HG03045 (cell line): ENCODE measurements at regions not wholly inside any gene's neighbourhood (a gene's known extent, or its start where the extent isn't known, plus 50 kb on each side); places are given as distances from the start of the nearest gene placed in this dataset.

Experiments
- ATAC-seq: cut with Tn5 transposase; IDR thresholded peaks from one replicate; pipeline ENCODE4 v1.9.1; 2021; ENCODE audit warnings: mild to moderate bottlenecking, moderate library complexity; ENCODE audit not compliant: unreplicated experiment

DNA sequence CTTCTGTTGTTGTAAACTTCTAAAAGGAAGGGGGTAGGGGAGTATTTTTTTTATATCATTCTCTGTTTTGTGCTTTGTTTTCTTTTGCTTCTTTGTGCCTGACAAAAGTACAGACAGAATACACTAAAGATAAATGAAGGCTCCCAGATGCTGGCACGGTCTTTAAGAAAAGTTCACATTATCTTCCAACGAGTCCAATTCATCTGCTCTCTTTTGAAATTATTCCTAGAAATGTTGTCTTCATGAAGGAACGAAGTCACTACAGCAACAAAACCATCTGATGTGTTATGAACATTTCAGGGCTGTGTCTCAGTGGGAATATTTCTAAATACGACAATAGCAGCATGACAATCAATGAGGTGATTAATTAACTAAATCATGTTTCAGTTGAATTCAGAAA is 813.8 kb upstream of the HTR2C start:
- ATAC-seq = no peak

DNA sequence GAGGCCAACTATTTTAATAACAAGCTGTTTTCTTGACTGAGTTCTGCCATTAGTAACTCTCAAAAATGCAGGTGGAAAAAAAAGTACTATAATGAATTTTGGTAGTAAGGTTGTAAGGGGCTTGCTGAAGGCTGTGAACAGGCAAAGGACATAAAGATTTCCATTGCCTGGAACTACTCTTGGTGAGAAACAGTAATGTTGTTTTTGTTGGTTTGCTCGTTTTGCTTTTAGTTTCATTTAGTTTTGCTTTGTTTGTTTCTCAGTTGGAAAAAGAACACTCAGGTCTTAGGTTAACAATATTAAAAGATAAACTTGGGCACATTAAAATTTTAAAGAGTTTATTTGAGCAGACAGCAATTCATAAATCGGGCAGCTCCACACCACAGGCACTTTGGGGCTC is 824.5 kb upstream of the HTR2C start:
- no peak for ATAC-seq

DNA sequence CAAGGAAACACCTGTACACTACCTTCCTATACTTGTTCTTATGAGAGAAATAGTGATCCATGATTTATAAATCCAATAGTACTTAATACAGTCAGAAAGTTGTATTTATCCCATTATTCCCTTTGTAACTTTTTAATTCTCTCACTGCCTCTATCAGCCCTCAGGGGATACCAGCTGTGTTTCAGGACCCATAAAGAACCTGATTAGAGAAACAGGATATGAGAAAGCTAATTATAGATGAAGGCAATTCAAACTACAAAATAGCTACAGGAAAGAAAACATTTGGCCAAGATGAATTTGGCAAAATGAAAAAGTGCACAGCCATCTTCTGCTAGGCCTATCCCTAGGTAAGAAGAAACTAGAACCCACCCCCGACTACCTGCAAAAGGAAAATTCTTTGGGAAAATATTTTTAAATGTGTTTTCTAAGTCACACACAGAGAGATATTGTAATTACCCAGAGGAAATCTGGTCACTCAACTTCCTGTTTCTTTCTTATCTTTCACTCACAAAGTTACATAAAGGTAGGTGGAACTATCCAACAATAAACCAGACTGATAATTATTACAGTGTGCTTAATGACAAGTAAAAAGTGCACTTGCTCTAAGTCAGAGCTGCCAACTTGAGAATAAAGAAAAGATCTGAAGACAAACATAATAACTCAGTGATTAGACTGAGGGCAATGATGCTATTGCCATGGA is 836.5 kb upstream of the HTR2C start:
- no peak for ATAC-seq

GRCh38 chrX:113743069-113743468 is 840.8 kb upstream of the HTR2C start:
- ATAC-seq = peak; percentile 62

GRCh38 chrX:113741744-113742143 is 842.1 kb upstream of the HTR2C start:
- no peak for ATAC-seq

DNA sequence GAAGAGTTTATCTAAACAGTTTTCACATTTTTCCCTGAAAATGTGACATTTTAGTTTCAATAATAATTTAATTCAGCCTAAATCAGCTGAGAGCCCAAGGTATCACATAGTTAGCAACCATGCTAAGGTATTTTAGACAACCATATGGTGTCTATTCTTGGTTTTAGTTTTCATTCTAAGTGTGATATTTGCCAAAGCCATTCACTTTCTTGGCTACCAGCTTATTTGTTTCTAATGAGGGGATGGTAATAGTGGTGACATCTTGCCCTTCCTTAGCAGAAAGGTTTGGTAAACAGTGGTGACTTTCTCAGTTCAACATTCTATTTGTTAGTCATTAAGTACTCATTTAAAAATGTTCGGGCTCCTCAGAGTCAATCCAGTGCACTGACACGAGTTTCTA is 854.9 kb upstream of the HTR2C start:
- no peak for ATAC-seq

GRCh38 chrX:113726898-113727297 is 857.0 kb upstream of the HTR2C start:
- ATAC-seq = no peak

DNA sequence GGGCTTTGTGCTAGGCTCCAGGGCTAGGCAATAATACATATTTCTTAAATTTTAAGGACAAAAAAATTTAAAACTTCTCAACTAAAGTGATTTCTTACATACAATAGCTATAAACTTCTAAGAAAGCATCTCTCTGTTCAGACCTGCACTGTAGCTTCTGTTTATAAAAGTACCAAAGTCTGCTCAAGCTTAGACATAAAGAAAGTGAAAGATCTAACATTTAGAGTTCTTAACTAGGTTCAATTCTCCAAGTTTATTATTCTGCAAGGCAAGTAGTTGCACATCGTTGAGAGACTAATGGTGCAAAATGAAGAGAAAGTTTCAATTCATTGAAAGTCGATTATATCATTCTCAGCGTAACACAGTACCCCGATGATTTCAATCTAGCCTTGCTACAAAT is 857.4 kb upstream of the HTR2C start:
- ATAC-seq = no peak

DNA sequence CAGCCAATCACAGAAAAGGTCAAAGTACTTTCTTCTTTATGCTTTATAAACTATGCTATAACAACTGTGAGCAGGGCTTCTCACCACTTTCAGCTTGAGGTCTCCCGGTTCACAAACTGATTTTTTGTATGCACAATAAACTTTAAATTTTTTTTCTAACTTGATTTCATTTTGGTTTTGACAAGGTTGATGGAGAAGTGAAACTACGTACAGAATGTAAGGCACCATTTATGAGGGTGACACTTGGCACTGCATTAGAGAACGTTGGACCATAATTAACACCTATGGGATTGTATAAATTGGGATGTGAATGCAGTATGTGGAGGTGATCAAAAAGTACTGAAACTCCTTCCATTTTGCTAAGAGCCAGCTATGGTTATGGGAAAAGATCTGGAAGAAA is 857.9 kb upstream of the HTR2C start:
- ATAC-seq = no peak

DNA sequence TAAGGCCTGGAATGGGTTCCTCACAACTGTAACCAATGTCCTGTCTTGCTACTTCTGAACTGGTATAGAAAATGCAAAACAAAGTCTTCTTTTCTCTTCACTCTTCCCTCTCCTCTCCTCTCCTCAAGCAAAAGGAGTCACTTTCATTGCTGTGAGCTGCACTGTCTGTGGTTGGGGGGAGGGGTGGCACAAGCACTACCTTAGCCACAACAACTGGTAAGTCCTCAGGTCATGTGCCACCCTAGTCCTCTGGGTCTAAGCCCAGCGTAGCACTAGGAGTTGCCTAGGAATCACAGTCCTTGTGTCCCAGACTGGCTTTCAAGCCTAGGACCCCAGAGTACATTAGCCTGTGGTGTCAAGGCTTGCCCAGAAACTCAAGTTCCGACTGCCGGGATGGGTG is 859.3 kb upstream of the AMOT start:
- ATAC-seq = no peak

DNA sequence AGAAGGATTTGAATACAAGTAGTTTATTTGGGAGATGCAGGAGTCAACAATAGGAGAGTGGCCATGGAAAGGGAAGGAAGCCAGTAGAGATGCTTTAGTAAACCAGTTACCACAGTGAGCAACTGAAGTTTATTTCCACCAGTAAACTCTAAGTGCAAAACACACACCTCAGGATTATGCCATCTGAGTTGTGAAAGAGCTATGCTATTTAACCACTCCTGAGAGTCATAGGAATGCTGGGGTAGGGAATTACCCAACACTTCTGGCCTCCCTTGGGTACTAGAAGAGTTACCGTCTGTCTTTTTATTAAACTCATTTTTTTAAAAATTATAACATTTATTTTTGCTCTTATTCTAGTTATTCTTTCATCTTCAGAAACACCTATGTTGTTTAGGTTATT is 834.6 kb upstream of the AMOT start:
- no peak for ATAC-seq

DNA sequence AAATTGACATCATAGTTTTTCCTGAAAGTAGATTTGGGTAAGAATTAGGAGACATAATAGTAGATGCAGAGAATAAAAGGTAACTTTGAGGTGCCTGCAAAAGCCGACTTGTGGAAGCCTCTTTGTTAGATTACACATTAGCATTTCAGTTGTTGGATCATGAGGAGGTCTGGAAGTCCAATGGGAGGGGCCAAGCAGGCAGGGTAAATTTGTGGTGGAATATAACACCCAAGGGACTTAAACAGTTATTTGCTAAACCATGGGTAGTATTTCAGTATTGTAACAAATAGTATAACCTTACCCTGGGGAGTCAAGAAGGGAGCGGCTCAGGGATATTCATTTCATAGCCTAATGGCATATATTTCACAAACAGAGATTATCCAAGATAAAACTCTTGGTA is 810.7 kb upstream of the AMOT start:
- no peak for ATAC-seq

GRCh38 chrX:113644426-113644825 is 803.8 kb upstream of the AMOT start:
- no peak for ATAC-seq

DNA sequence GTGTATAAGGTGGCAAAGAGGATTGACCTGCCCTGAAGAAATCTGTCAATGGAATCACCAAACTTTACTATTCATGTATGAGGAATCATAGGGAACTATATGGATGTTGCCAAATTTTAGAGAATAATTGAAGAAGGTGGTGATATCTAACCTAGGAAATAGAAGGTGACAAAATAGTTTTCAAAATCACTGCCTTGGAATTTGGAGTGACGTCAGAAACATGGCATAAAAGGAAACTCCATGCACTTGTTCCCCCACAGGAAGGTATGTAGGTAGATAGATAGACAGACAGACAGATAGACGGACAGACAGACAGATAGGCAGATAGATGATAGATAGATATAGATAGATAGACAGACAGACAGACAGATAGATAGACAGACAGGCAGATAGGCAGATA is 793.9 kb upstream of the AMOT start:
- ATAC-seq = no peak

DNA sequence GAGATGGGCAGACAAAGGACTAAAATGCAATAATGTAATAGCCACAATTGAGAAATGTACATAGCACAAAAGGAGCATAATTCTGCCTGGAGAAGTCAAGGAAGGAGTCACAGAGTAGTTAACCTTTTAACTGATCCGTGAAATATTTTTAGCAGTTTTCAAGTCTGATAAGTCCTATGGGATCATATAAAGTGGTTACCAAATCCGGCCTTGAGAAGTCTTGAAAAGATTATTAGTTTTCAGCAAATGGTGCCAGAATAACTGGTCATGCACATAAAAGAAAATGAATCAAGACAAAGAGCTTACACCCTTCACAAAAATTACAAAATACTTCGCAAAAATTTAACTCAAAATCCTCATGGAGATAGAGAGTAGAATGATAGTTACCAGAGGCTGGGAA is 788.7 kb upstream of the AMOT start:
- ATAC-seq = no peak

- ATAC-seq = no peak
Observed at GRCh38 chrX:113594123-113594841, 753.7 kb upstream of the AMOT start.

DNA sequence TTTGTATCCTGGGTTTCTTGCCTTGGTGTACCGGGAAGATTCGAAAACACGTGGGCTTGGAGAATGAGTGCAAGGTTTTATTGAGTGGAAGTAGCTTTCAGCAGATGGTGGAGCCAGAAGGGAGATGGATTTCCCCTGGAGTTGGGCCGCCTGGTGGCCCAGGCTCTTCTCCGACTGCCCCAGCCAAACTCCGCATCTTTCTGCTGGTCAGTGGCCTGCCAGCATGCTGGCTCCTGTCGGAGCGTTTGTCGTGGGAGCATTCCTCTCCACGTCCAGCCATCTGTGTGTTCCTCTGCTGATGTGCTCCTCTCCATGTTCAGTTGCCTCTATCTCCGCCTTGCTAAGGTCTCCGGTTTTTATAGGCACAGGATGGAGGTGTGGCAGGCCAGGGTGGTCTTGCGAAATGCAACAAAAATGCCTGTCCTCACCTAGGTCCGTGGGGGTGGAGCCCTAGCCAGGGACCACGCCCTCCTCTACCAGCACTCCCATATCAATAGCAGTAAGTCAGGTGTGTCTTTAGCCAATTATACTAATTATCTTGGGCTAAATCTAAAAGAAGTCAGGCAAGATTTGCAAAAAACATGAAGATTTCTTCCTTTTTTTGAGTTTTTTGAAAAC is 745.8 kb upstream of the AMOT start:
- ATAC-seq = no peak

- no peak for ATAC-seq
Observed at GRCh38 chrX:113580486-113580885, 739.9 kb upstream of the AMOT start.

DNA sequence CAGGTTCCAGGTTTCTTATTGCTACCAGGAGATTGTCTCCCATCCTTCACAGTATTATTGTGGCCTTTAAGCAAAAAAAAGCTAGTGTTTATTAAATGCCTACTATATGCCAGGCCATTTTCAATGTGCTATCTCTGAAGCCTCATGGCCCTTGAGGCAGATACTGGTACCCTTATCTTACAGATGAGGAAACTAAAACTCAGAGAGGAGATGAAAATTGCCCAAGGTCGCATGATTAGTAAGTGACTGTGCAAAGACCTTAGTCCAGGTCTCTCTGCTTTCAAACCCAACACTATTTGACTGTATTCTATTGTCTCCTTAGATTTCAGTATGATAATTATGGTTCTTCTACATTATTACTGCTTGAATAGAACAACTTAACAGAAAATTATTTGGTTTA is 717.9 kb upstream of the AMOT start:
- no peak for ATAC-seq

DNA sequence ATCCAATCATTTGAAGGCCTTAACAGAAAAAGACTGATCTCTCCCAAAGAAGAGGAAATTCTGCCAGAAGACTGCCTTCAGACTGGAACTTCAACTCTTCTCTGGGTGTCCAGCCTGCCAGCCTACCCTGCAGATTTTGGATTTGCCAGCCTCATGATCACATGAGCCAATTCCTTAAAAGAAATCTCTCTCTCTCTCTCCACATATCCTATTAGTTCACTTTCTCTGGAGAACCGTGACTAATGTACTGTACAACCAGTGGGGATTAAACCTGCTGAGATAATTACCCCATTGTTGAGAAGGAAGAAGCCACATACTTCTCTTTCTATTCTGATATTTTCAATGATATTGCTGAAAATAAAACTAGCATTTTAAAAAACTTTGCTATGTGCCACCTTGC is 711.3 kb upstream of the AMOT start:
- no peak for ATAC-seq

DNA sequence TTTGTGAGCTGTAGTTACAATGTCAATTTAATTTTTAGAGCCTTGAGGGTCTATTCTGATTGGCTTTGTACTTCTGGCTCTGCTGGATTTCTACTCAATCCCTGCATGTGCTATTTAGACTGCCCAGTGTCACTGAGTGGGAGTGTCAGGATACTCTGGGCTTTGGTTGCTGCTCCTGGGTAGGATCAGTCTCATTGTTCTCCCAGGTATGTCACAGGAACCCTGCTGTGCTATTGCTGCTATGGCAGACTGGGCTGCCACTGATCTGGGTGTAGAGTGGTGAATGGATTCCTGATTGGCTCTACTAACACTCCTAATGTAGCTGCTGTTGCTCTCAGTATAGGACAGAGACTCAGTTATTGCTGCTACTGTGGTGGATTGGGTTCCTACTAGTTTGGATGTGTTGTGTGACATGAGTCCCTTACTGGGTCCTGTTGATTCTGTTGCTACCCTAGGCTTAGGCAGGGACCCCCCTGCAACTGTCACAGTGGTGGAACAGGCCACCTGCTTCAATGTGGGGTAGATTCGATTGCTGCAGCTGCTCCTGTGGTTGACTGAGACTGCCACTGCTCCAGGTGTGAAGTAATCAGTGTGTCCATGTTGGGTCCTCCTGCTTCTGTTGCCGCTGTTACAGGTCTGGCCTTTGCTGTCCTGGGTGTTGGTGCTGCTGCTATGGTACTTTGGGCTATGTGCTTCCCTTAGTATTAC is 707.8 kb upstream of the AMOT start:
- ATAC-seq = no peak

DNA sequence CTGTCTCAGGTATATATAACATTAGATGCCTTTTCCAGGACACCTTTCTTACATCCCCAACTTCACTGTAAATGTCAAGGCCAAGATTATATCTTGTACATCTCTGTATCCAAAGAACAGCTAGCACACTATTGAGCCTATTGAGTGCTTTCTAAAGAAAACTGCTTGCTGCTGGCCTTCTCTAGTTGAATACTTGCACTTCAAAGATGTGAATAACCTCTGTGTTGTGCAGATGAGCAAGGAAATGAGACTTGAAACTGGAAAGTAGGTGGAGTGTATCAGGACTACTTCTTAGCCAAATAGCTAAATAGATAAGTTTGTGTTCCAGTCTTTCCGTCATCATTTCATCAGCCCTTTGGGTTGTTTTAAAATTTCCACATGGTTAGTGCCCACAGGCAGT is 704.4 kb upstream of the AMOT start:
- no peak for ATAC-seq
